Right lobe of liver (tissue), 4 donors: ENCODE measurements at regions not wholly inside any gene's neighbourhood (a gene's known extent, or its start where the extent isn't known, plus 50 kb on each side); places are given as distances from the start of the nearest gene placed in this dataset.

Experiments used
- CTCF ChIP-seq, 4 donors: fragments of 200-600 bp in 3 of 4; fragments of 450-650 bp in 1 of 4; IDR thresholded peaks; one replicate each; pipeline versions ENCODE4 v1.5.1 to v1.8.0; 2016 to 2022; ENCODE audit warnings: antibody characterized with exemption in 4 of 4, mild to moderate bottlenecking in 2 of 4
- POLR2A ChIP-seq: fragments of 450-650 bp; IDR thresholded peaks from one replicate; pipeline ENCODE4 v1.6.1; 2017; ENCODE audit warnings: antibody characterized with exemption, mild to moderate bottlenecking
- donor health status: DM: no; HTN: no; CAD: no.
- donor health status: DM: no; HTN: no; CAD: no.
- donor health status: DM: no; HTN: yes; CAD: no.

DNA sequence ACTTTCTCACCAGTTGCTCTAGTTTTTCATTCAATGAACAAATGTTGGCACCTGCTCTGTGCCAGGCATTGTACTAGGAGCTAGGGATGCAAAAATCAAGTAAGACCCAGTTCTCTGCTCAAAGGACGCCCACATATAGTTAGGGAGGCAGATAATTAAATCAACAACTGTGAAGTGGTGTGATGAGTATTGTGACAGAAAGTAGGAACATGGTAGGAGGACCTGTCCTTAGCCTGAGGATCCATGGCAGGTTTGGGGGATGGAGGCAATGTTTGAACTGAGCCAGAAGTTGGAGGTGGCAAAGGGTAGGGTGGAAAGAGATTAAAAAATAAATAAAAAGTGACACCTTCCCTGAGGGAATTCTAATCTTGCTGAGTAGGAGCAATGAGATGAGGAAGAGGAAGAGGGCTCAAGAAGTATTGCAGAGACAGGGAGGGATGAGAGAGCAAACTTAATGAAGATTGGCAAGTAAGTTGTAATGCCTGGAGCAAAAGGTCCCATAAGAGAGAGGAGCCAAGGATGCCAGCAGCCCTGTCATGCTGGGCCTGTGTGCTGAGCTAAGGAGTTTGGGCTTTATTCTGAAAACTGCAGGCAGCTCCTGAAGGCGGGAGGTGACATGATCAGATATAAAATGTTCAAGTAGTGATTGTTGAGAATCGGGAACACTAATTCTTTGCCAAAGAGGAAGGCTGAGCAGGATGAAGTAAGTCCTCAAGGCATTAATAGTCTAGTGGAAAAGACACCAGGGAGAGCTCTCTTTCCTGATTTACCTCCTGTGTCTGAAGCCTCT is 184.3 kb upstream of the PPP2R3A start:
- TF ChIP-seq CTCF (IDR thresholded peaks at IDR 0.05) (no peak), POLR2A (no peak)
